ENCODE measurements at regions not wholly inside any gene's neighbourhood (a gene's known extent, or its start where the extent isn't known, plus 50 kb on each side); places are given as distances from the start of the nearest gene placed in this dataset.

DNA sequence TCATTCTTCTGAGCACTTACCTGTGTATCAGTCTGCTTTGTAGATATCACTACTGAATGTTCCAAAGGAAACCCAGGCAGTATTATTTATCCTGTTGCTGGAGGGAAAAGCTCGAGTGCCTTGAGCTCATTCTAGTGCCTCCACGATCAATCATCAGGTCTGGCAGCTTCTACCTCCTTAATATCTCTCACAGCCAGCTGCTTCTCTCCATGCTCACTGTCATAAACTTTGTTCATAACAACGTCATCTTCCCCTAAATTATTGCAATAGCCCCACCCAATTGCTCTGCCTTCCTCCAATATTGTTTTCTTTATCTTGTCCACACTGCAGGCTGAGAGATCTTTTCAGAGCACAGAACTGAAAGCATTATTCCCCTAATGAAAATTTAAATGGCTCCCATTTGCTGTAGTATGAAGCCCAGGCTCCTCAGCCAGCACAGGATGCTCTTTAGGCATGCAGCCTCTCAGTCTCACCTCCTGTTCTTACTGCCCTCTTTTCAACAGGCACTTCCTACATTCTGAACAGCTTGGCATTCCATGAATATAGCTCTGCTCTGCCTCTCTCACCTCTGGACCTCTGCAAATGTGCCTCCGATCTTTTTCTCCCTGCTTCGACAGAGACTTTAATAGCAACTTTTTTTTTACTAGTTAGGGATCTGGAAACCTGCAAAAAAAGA, 504.2 kb upstream of the IGFBP7 start:
- no peak for FAIRE-seq
- no peaks in the 10 kb centered on the region for H3K36me3 ChIP-seq (replicated peaks in 1 of 2; ENCODE audit: control insufficient read depth in 1 of 2, insufficient read depth in 2 of 2, low read length in 2 of 2)
- no peak for TF ChIP-seq BORCS8-MEF2B (CRISPR knock-in tag; IDR thresholded peaks at IDR 0.05)
- TF ChIP-seq TBL1XR1 (IDR thresholded peaks at IDR 0.05; ENCODE audit: borderline replicate concordance, low read length, partially characterized antibody): no peak
- TF ChIP-seq ZNF713 (CRISPR knock-in tag; IDR thresholded peaks at IDR 0.05): no peak
- TF ChIP-seq, protein P1, sequence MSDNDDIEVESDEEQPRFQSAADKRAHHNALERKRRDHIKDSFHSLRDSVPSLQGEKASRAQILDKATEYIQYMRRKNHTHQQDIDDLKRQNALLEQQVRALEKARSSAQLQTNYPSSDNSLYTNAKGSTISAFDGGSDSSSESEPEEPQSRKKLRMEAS (IDR thresholded peaks at IDR 0.05): no peak
- ATAC-seq: no peak
- H3K79me2 ChIP-seq (ENCODE audit: insufficient read depth, low read length): no peaks in the 10 kb centered on the region
- ChIA-PET POLR2A (no interaction called here), CTCF (ENCODE audit: low intra/inter-chr PET ratio, low total read pairs) (no interaction called here)
- no peaks in the 10 kb centered on the region for H3K4me1 ChIP-seq (ENCODE audit: insufficient read depth, low read length)
- in situ Hi-C loops (cut with HindIII; ENCODE audit: extremely low pct_ligation_motif_present, low pct_unique_long_range_greater_than_20kb): no loop called here
- H3K9me3 ChIP-seq (ENCODE audit: low read length): no peaks in the 10 kb centered on the region
- no peak overlapping the region for H3K27ac ChIP-seq (ENCODE audit: extremely low read length, insufficient read depth, low read length)
- DNase-seq (ENCODE audit: low spot score): no peak
- no peaks in the 10 kb centered on the region for H3K27me3 ChIP-seq (ENCODE audit: control insufficient read depth in 1 of 2, insufficient read depth in 2 of 2, low read length in 2 of 2)
- no peak overlapping the region for H3K4me2 ChIP-seq (ENCODE audit: low read depth, low read length)
- WGBS (ENCODE audit: low lambda C conversion rate): 1% methylated on average over 4 of the region's 5 CpGs
- intact Hi-C loops (cut with micrococcal nuclease; ENCODE audit: unreplicated experiment): no loop called here
- no peak overlapping the region for H3K9ac ChIP-seq (ENCODE audit: insufficient read depth, low read depth, low read length)
- no peaks in the 10 kb centered on the region for H4K20me1 ChIP-seq (ENCODE audit: insufficient read depth, low read length)
- BruUV-seq (replicated peaks): no TSS peak
- no peak overlapping the region for H2AFZ ChIP-seq (ENCODE audit: low read length)
- no peak overlapping the region for H3K4me3 ChIP-seq (replicated peaks in 1 of 3; ENCODE audit: insufficient read depth in 1 of 3, low read depth in 2 of 3, low read length in 3 of 3)

DNA sequence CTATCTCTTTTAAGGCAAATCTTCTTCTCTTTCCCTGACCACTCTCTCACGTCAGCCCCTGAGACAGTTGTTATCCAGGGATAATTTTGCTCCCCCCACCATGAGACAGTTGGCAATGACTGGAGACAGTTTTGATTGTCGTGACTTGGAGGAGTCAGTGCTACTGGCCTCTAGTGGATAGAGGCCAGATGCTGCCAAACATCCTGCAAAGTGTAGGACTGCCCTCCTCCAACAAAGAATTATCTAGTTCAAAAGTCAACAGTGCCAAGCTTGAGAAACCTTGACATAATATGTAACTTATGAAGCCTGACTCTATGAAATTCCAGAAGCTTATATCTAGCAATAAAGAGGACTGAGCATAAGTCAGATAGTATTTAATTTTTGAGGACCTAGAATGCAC, 502.1 kb upstream of the IGFBP7 start:
- no peak overlapping the region for H3K4me2 ChIP-seq (ENCODE audit: low read depth, low read length)
- DNase-seq (ENCODE audit: low spot score) (no peak), FAIRE-seq (no peak), ATAC-seq (peak; percentile 49; the same call in 2 of the 3 replicates)
- H3K4me1 ChIP-seq (ENCODE audit: insufficient read depth, low read length): no peaks in the 10 kb centered on the region
- intact Hi-C loops (cut with micrococcal nuclease; ENCODE audit: unreplicated experiment) (loop anchor here (1.0 kb wide), 1 partner anchor 29 kb away; no protein-coding TSS in a partner anchor), in situ Hi-C loops (cut with HindIII; ENCODE audit: extremely low pct_ligation_motif_present, low pct_unique_long_range_greater_than_20kb) (no loop called here)
- H3K27ac ChIP-seq (ENCODE audit: extremely low read length, insufficient read depth, low read length): no peak overlapping the region
- no peak overlapping the region for H2AFZ ChIP-seq (ENCODE audit: low read length)
- H3K27me3 ChIP-seq (ENCODE audit: control insufficient read depth in 1 of 2, insufficient read depth in 2 of 2, low read length in 2 of 2): no peaks in the 10 kb centered on the region
- no peaks in the 10 kb centered on the region for H3K36me3 ChIP-seq (replicated peaks in 1 of 2; ENCODE audit: control insufficient read depth in 1 of 2, insufficient read depth in 2 of 2, low read length in 2 of 2)
- no TSS peak for BruUV-seq (replicated peaks)
- WGBS (ENCODE audit: low lambda C conversion rate): 0% methylated on average over 2 of the region's 2 CpGs
- POLR2A ChIA-PET: no interaction called here
- no peaks in the 10 kb centered on the region for H3K9me3 ChIP-seq (ENCODE audit: low read length)
- no peak overlapping the region for H3K9ac ChIP-seq (ENCODE audit: insufficient read depth, low read depth, low read length)
- H3K4me3 ChIP-seq (replicated peaks in 1 of 3; ENCODE audit: insufficient read depth in 1 of 3, low read depth in 2 of 3, low read length in 3 of 3): no peak overlapping the region
- CTCF ChIA-PET (ENCODE audit: low intra/inter-chr PET ratio, low total read pairs): no interaction called here
- no peaks in the 10 kb centered on the region; the same call in 1 of the 2 replicates for H4K20me1 ChIP-seq (ENCODE audit: insufficient read depth, low read length)
- H3K79me2 ChIP-seq (ENCODE audit: insufficient read depth, low read length): no peaks in the 10 kb centered on the region
- TF ChIP-seq HNRNPLL (IDR thresholded peaks at IDR 0.05; ENCODE audit: low read depth, low read length, poor library complexity, severe bottlenecking) (no peak), ZNF383 (CRISPR knock-in tag; IDR thresholded peaks at IDR 0.05; ENCODE audit: borderline replicate concordance) (no peak), MEIS2 (CRISPR knock-in tag; IDR thresholded peaks at IDR 0.05) (no peak), CBX2 (IDR thresholded peaks at IDR 0.05; ENCODE audit: low read depth, low read length) (no peak), CBX2 (CRISPR knock-in tag; IDR thresholded peaks at IDR 0.05; ENCODE audit: low read depth) (no peak), SIX4 (CRISPR knock-in tag; IDR thresholded peaks at IDR 0.05) (no peak)
- TF ChIP-seq, protein P2, sequence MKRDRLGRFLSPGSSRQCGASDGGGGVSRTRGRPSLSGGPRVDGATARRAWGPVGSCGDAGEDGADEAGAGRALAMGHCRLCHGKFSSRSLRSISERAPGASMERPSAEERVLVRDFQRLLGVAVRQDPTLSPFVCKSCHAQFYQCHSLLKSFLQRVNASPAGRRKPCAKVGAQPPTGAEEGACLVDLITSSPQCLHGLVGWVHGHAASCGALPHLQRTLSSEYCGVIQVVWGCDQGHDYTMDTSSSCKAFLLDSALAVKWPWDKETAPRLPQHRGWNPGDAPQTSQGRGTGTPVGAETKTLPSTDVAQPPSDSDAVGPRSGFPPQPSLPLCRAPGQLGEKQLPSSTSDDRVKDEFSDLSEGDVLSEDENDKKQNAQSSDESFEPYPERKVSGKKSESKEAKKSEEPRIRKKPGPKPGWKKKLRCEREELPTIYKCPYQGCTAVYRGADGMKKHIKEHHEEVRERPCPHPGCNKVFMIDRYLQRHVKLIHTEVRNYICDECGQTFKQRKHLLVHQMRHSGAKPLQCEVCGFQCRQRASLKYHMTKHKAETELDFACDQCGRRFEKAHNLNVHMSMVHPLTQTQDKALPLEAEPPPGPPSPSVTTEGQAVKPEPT (CRISPR knock-in tag; IDR thresholded peaks at IDR 0.05; ENCODE audit: low read depth): no peak
- TF ChIP-seq, protein P3, sequence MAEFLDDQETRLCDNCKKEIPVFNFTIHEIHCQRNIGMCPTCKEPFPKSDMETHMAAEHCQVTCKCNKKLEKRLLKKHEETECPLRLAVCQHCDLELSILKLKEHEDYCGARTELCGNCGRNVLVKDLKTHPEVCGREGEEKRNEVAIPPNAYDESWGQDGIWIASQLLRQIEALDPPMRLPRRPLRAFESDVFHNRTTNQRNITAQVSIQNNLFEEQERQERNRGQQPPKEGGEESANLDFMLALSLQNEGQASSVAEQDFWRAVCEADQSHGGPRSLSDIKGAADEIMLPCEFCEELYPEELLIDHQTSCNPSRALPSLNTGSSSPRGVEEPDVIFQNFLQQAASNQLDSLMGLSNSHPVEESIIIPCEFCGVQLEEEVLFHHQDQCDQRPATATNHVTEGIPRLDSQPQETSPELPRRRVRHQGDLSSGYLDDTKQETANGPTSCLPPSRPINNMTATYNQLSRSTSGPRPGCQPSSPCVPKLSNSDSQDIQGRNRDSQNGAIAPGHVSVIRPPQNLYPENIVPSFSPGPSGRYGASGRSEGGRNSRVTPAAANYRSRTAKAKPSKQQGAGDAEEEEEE (CRISPR knock-in tag; IDR thresholded peaks at IDR 0.05; ENCODE audit: borderline replicate concordance): no peak
- TF ChIP-seq, protein P4, sequence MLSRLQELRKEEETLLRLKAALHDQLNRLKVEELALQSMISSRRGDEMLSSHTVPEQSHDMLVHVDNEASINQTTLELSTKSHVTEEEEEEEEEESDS (CRISPR knock-in tag; IDR thresholded peaks at IDR 0.05; ENCODE audit: borderline replicate concordance): no peak

Data from HepG2 (cell line).